AG04450 (cell line): ENCODE measurements at regions not wholly inside any gene's neighbourhood (a gene's known extent, or its start where the extent isn't known, plus 50 kb on each side); places are given as distances from the start of the nearest gene placed in this dataset.
A peak's percentile ranks its signal among the peaks of the same experiment; 100 is the strongest.
"Not testable (repeated sequence)": the region's sequence is repeated elsewhere in the genome, so short reads cannot be mapped to it uniquely, and the experiment has no call there.

Experiments
- CTCF ChIA-PET: fragments of 300-600, 350-600 bp; formaldehyde crosslinking; extraction: SDS; loops from one replicate; lab custom pipeline; 2022; ENCODE audit warnings: antibody characterized with exemption, inconsistent platforms; lab: Charles Lee
- POLR2A ChIA-PET: fragments of 350-600 bp; formaldehyde crosslinking; extraction: SDS; loops from one replicate; lab custom pipeline; 2021; ENCODE audit warnings: antibody characterized with exemption, inconsistent platforms; lab: Yijun Ruan, JAX
- DNase-seq: peaks from one replicate; pipeline ENCODE4 v3.0.0-alpha.2; 2011; ENCODE audit warnings: low read depth, low spot score
- H3K27ac ChIP-seq: one replicate; pipeline ENCODE4 v1.5.1; 2012; ENCODE audit warnings: low read depth, low read length, control low read depth
- H3K27me3 ChIP-seq: one replicate; pipeline ENCODE4 v1.6.0; 2012; ENCODE audit warnings: low read length; ENCODE audit not compliant: control insufficient read depth, insufficient read depth
- H3K4me3 ChIP-seq: 2 replicates; pipeline ENCODE4 v1.5.1; 2011; ENCODE audit warnings: mild to moderate bottlenecking, low read depth, low read length, control low read depth
- H3K9me3 ChIP-seq: 2 replicates; pipeline ENCODE4 v1.5.1; 2012; ENCODE audit warnings: low read length; ENCODE audit not compliant: control insufficient read depth, insufficient read depth

DNA sequence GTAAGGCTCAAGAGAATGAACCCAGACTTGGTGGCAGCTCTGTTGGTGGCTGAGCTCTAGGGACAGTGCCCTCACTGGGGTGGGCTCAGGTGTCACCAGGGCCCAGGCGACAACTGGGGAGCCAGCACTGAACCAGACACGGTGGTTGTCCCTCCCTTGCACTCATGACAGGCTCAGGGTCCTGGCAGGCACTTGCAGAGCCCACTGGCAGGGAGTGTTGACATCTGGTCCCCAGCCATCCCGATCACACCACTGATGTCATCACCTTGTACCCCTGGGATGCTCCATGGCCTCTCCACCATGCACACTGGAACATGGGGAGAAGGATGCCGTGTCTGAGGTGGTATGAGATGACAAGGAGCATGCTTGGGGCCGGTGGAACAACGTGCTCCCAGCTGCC is 138.6 kb downstream of the NPIPB11 start:
- CTCF ChIA-PET, POLR2A ChIA-PET, H3K4me3 ChIP-seq, H3K27me3 ChIP-seq, DNase-seq, H3K9me3 ChIP-seq: not testable (repeated sequence)
- H3K27ac ChIP-seq: peak overlapping the region; percentile 96

DNA sequence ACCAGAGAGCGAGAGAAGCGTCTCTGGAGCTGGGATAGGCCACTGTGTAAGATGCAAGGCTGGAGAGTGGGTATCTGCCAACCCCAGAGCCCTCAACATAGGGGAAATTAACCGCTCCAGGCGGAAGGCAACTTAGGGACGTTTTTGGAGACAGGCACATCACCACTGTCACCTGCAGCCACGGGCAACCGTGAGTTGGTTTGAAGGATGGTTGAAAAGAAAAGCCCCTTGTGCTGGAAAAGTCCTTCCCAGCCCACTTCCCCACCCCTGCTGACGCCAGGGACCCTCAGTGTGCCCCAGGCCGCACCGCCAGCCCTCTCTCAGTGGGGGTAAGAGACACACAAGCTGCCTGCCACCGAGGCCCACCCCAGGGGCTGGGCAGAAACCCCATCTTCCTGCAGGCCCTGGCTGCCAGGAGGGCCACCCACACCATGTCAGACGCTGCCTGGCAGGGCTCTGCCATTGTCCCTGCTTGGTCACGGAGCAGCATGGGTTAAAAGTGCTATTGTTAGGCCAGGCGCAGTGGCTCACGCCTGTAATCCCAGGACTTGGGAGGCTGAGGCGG is 139.4 kb downstream of the NPIPB11 start:
- H3K9me3 ChIP-seq, POLR2A ChIA-PET, H3K27me3 ChIP-seq, CTCF ChIA-PET, DNase-seq, H3K4me3 ChIP-seq: not testable (repeated sequence)
- H3K27ac ChIP-seq: peak overlapping the region; percentile 87

DNA sequence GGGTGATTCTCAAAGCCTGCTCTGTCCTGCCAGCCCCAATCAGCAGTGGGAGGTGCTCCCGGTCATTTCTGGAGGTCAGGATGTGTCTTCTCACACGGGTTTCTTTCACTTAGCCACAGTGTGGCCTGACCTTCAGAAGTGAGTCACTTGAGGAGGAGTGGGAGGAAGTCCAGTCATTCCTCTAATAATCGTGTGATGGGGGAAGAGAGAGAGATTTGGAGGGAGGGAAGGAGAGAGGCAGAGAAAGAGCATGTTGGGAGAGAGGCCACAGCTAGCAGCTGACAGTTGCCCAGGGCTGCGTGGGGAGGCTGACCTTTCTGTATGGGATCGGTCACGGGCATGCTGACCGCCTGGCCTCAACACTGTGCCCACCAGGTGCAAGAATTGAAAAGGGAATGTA is 139.9 kb downstream of the NPIPB11 start:
- H3K9me3 ChIP-seq, H3K4me3 ChIP-seq, POLR2A ChIA-PET, H3K27me3 ChIP-seq, CTCF ChIA-PET: not testable (repeated sequence)
- peak; percentile 72 for DNase-seq
- H3K27ac ChIP-seq: peak overlapping the region; percentile 87

DNA sequence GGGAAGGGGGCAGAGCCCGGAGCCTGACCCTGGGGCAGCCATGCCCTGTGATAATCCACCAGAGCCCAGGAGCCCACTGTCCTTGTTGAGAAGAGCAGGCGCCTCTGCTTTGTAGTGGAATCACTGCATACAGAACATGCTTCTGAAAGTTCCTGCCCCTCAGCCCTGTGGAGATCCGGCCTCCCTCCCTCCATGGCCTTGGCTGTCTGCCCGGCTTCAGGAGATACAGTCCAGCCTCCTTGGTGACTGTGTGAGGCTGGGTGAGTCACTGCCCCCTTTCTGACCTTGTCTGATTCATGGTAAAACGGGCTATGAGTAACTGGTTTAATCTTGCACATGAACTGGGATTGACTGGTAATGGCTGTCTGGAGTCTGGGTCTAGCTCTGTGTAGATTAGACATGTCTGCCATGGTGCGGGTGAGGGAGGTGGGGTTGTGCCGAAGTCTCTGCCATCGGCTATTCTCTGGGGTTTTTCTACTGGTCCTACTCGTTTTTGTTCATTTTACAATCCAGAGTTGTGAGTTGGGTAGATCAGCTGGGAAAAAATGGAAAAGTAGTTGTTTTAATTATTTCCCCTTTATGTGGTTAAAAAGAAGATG is 141.2 kb downstream of the NPIPB11 start:
- H3K27ac ChIP-seq: peak overlapping the region; percentile 93
- CTCF ChIA-PET, H3K4me3 ChIP-seq, H3K9me3 ChIP-seq, H3K27me3 ChIP-seq: not testable (repeated sequence)
- DNase-seq: peak; percentile 93
- POLR2A ChIA-PET: interaction anchor here (0.6 kb wide), 1 partner anchor 63 kb away, joined by 3 read pairs; no protein-coding TSS in a partner anchor

DNA sequence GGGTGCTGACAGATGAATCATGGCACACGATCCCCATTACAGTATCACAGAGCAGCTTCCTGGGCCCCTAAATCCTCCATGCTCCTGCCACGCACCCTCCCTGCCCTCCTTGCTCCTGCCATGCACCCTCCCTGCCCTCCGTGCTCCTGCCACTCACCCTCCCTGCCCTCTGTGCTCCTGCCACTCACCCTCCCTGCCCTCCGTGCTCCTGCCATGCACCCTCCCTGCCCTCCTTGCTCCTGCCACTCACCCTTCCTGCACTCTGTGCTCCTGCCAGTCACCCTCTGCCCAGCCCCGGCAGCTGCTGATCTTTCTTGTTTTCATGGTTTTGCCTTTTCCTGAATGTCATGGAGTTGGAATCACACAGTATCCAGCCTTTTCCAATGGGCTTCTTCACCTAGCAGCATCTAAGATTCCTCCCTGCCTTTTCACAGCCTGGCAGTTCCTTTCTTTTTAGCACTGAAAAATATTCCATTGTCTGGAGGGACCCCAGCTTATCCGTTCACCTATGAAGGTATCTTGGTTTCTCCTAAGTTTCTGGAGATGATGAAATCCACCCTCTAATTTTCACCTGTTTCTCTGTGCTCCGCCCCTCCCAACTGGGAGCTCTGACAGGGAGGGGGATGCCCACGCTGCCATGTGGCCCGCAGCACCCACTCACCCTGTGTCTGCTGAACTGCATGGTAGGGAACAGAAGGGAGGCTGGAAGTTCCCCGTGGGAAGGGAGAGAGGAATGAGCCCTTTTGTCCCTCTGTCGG is 142.3 kb downstream of the NPIPB11 start:
- POLR2A ChIA-PET, DNase-seq, H3K27me3 ChIP-seq, H3K9me3 ChIP-seq, H3K4me3 ChIP-seq, CTCF ChIA-PET: not testable (repeated sequence)
- H3K27ac ChIP-seq: peak overlapping the region; percentile 93

DNA sequence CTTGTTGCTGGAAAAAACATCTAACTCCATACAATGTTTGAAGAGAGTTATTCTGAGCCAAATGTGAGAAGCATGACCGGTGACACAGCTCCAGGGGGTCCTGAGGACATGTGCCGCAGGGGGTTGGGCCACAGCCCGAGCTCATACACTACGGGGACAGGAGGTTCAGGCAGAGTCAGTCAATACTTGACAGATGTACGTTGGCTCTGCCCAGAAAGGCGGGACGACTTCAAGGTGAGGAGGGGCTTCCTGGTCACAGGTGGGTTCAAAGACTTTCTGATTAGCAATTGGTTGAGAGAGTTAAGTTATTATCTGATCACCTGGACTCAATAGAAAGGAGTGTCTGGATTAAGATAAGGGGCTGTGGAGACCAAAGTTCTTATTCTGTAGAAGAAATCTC is 143.8 kb downstream of the NPIPB11 start:
- DNase-seq, POLR2A ChIA-PET, H3K27me3 ChIP-seq, CTCF ChIA-PET, H3K9me3 ChIP-seq, H3K4me3 ChIP-seq: not testable (repeated sequence)
- peak overlapping the region; percentile 78 for H3K27ac ChIP-seq

DNA sequence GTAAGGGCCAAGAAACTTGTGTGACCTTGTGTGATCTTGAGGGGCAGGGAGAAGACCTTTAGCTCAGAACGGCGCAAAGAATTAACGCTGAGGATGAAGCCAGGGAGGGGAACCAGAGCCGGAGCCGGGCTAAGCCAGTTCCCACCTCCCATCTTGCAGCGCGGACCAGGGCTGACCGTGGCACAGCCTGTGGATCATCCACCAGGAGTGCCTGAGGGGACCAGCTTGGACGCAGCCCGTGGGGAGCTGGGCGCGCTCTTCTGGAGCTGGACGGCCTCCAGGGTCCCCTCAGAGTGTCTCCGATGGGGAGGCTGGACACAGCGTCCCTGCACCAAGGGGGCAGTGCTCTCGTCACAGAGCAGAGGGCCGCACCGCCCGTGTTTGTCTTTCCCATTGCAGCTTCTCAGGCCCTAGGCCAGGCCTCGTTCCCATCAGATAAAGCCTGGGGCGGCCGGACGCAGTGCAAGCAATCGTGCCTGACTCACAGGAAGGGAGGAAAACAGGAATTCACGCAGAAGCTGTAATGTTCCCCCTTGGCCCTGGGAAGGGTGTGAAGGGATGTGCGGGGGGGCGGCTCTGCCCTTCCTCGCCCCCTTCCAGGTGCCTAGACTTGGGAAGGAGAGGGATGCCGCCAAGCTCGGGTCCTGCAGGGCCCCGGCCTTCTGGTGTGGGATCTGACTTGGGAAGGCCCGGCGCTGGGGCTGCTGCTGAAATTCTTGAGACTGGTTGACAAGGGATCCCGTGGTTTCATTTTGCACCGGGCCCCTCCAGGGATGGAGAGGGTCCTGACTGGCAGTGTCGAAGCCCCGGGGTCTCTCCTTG is 144.9 kb downstream of the NPIPB11 start:
- peak overlapping the region; percentile 70 for H3K27ac ChIP-seq
- CTCF ChIA-PET, H3K4me3 ChIP-seq, H3K9me3 ChIP-seq, H3K27me3 ChIP-seq, DNase-seq, POLR2A ChIA-PET: not testable (repeated sequence)

DNA sequence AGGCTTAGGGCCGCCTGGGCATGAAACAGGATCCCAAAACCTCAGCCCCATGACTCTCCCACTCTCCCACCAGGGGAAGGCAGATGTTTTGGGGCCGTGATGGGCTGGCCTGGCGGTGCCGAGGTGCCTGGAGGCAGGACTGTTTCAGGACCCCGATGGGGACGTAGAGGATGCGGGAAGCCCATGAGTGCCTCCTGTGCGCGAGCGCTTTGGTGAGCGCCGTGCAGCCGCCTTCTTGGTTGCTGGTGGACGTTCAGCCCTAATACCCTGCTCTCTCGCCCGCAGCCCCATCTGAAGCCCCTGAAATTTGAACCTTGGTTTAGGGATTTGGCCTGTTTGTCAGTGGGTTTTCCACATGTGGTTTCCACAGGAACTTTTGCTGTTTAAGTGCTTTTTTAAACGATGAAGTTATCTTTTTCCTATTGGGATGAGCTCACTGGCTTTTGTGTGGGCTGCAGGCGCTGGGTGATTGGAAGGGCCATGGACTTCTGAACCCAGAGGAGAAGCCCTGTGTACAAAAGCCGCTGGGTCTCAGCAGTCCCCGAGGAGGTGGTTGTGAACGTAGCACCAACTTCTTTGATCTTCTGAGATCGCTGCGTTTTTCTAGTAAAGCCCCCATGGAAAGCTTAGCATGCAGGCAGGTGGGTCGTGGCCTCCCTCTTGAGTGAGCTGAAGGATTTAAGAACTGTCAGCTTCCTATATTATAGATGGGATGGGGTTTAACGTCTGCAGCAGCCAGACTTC is 145.7 kb downstream of the NPIPB11 start:
- CTCF ChIA-PET, DNase-seq, H3K9me3 ChIP-seq, H3K27me3 ChIP-seq, POLR2A ChIA-PET, H3K4me3 ChIP-seq: not testable (repeated sequence)
- peak overlapping the region; percentile 70 for H3K27ac ChIP-seq

DNA sequence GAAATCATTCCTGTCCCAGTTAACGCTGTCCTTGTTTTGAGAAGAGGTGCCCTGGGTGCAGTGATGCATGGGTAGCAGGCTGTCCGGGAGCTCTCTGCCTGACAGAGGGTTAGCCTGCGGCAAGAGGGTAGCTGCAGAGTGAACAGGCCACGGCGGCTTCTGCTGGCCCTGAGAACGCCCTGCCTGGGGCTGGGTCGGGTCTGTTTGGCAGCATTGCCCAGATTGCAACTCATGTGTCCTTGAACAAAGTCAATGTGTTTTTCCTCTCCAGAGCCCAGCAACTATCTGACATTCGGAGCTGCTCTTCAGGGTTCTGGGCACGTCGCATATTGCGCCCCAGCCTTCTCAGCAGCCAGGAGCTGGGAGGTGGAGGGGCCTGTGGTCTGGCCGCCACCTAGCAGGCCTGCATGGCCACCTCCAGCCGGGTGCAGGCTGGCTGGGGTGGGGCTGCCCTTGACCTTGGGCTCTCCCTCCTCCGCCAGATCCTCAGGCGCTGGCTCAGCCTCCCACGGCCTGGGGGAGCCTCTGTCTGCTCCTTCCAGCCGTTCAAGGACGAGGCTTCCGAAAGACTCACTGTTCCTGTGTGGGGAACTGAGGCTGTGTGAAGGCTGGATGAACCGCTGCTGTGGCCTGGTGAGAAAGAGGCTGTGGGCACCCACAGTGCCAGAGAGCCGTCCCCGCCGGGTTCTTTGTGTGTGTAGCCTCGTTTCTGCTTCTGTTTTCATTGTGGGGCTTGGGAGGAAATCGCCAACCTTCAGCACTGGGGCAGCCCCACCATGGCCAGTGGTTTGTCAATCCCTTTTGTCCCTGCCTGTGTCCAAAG is 146.7 kb downstream of the NPIPB11 start:
- DNase-seq, H3K27ac ChIP-seq, CTCF ChIA-PET, H3K27me3 ChIP-seq, H3K4me3 ChIP-seq, POLR2A ChIA-PET, H3K9me3 ChIP-seq: not testable (repeated sequence)

DNA sequence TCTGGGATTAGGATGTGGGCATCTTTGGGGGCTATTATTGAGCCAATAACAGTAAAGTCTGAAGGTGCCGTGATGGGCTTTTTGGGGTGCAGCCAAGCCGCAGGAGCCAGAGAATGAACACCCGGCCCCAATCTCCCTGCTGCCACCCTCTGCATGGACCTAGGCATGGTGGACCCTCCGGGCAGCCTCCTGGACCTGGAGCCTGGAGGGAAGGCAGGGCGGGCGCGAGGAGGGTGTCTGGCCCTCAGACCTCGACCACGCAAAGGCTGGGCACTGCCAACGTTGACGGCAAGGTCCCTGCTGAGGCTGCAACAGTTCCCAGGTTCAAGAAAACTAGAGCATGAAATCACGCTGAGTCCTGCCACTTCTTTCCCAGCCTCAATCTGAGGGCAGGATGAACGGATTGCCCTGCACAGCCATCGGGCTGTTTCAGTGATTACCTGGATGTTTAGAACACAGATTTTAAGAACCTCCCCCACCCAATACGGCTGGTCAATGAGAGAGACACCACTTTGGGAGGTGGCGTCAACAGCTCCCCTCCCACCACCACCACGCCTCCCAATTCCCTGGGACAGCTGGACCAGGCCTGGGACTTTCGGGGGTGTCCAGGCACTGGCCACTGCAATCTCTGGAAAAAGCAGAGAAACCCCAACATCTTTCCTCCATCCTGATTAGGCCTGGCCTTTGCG is 147.4 kb downstream of the NPIPB11 start:
- CTCF ChIA-PET, H3K27me3 ChIP-seq, POLR2A ChIA-PET, H3K27ac ChIP-seq, H3K4me3 ChIP-seq, DNase-seq, H3K9me3 ChIP-seq: not testable (repeated sequence)
